ENCODE measurements at regions not wholly inside any gene's neighbourhood (a gene's known extent, or its start where the extent isn't known, plus 50 kb on each side); places are given as distances from the start of the nearest gene placed in this dataset.

DNA sequence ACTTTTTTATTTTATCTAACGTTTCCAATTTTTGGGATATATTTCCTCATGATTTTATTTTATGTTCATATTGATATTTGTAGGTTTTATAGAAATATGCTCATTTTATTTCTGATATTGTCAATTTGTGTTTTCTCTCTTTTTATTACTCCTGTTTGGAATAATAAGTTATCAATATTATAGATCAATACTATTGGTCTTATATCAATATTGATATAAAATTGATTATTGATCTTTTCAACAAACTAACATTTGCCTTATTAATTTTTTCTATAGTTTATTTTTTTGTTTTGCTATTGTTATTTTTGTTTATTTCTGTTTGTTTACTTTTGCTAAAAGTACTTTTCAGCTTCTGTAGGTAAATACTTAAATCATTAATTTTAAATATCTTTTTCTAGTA lies 90.8 kb upstream of the CNTN6 start:
- Histone ChIP-seq H3K4me1 (replicated peaks) (no peaks in the 10 kb centered on the region), H3K27ac (no peak overlapping the region), H3K36me3 (no peaks in the 10 kb centered on the region), H3K9me3 (no peaks in the 10 kb centered on the region), H3K4me3 (no peak overlapping the region), H3K27me3 (replicated peaks; ENCODE audit: insufficient read depth) (no peaks in the 10 kb centered on the region)
- no peak for DNase-seq (ENCODE audit: low spot score)
- no peak for TF ChIP-seq POLR2A (IDR thresholded peaks at IDR 0.05)
- TF ChIP-seq CTCF (IDR thresholded peaks at IDR 0.05) = no peak
- no peak for TF ChIP-seq POLR2AphosphoS5 (IDR thresholded peaks at IDR 0.05)
- intact Hi-C loops (cut with DNase I) = no loop called here
- 68% methylated on average over 1 of the region's 1 CpG for WGBS

DNA sequence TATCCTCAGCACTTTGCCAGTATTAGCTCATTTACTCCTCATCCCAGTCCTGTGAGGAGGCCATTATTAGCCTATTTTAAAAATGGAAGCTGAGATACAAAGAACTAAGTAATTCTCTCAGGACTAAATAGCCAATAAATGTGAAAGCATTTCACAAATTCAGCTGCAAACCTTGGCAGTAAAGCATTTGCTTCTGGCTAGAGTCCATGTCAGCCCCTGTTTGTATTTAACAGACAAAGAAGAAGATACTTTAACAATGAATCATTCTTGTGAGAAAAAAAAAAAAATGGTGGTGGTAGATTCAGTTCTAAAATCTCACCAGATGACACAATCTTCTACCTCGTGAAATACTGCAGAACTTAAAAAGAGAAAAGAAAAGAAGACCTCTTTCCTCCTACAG lies 85.0 kb upstream of the CNTN6 start:
- H3K4me3 ChIP-seq = no peak overlapping the region
- TF ChIP-seq CTCF (IDR thresholded peaks at IDR 0.05) (no peak), POLR2A (IDR thresholded peaks at IDR 0.05) (no peak), POLR2AphosphoS5 (IDR thresholded peaks at IDR 0.05) (no peak)
- no peaks in the 10 kb centered on the region for H3K27me3 ChIP-seq (replicated peaks; ENCODE audit: insufficient read depth)
- WGBS = 15% methylated on average over 1 of the region's 1 CpG
- intact Hi-C loops (cut with DNase I) = no loop called here
- no peaks in the 10 kb centered on the region for H3K4me1 ChIP-seq (replicated peaks)
- no peak for DNase-seq (ENCODE audit: low spot score)
- no peaks in the 10 kb centered on the region for H3K9me3 ChIP-seq
- H3K36me3 ChIP-seq = no peaks in the 10 kb centered on the region
- H3K27ac ChIP-seq = no peak overlapping the region

GRCh38 chr3:1010228-1010627 lies 82.6 kb upstream of the CNTN6 start:
- Histone ChIP-seq H3K27me3 (replicated peaks; ENCODE audit: insufficient read depth) (no peaks in the 10 kb centered on the region), H3K9me3 (no peaks in the 10 kb centered on the region), H3K27ac (no peak overlapping the region), H3K4me1 (replicated peaks) (no peaks in the 10 kb centered on the region), H3K36me3 (no peaks in the 10 kb centered on the region), H3K4me3 (no peak overlapping the region)
- no peak for DNase-seq (ENCODE audit: low spot score)
- TF ChIP-seq CTCF (IDR thresholded peaks at IDR 0.05) (no peak), POLR2A (IDR thresholded peaks at IDR 0.05) (no peak), POLR2AphosphoS5 (IDR thresholded peaks at IDR 0.05) (no peak)
- intact Hi-C loops (cut with DNase I) = no loop called here
- 82% methylated on average over 1 of the region's 1 CpG for WGBS

DNA sequence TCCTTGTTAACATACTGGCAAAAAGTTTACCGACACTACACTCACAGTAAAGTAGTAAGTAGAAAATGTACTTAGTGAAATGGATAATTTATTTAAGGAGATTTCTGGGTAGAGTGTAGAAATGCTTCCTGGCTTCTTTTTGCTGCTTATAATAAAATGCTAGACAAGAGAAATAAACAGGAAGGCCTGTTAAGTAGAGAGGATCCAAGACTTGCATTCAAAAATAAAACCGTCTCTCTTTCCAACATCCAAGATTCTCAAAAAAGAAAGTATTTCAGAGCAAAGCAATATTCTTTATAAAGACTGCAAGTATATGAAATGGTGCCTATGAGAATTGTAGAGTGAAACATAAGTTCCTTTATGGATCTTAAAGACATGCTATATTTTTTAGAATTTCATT lies 77.0 kb upstream of the CNTN6 start:
- Histone ChIP-seq H3K4me1 (replicated peaks) (no peaks in the 10 kb centered on the region), H3K27me3 (replicated peaks; ENCODE audit: insufficient read depth) (no peaks in the 10 kb centered on the region), H3K9me3 (no peaks in the 10 kb centered on the region), H3K27ac (no peak overlapping the region), H3K36me3 (no peaks in the 10 kb centered on the region), H3K4me3 (no peak overlapping the region)
- 44% methylated on average over 2 of the region's 2 CpGs for WGBS
- no peak for DNase-seq (ENCODE audit: low spot score)
- no peak for TF ChIP-seq POLR2AphosphoS5 (IDR thresholded peaks at IDR 0.05)
- TF ChIP-seq CTCF (IDR thresholded peaks at IDR 0.05) = no peak
- TF ChIP-seq POLR2A (IDR thresholded peaks at IDR 0.05) = no peak
- intact Hi-C loops (cut with DNase I) = no loop called here

GRCh38 chr3:1017870-1018269 lies 75.0 kb upstream of the CNTN6 start:
- TF ChIP-seq POLR2AphosphoS5 (IDR thresholded peaks at IDR 0.05) (no peak), POLR2A (IDR thresholded peaks at IDR 0.05) (no peak), CTCF (IDR thresholded peaks at IDR 0.05) (no peak)
- H3K4me1 ChIP-seq (replicated peaks) = no peaks in the 10 kb centered on the region
- H3K4me3 ChIP-seq = no peak overlapping the region
- no peaks in the 10 kb centered on the region for H3K27me3 ChIP-seq (replicated peaks; ENCODE audit: insufficient read depth)
- DNase-seq (ENCODE audit: low spot score) = no peak
- intact Hi-C loops (cut with DNase I) = no loop called here
- no peaks in the 10 kb centered on the region for H3K36me3 ChIP-seq
- H3K27ac ChIP-seq = no peak overlapping the region
- H3K9me3 ChIP-seq = no peaks in the 10 kb centered on the region
